ENCODE measurements at regions not wholly inside any gene's neighbourhood (a gene's known extent, or its start where the extent isn't known, plus 50 kb on each side); places are given as distances from the start of the nearest gene placed in this dataset.

- peak; percentile 56 for DNase-seq (ENCODE audit: low spot score)
Observed at GRCh38 chr11:92875473-92875872, 94.0 kb upstream of the MTNR1B start.

- no peak for DNase-seq (ENCODE audit: low spot score)
Observed at GRCh38 chr11:92879086-92879485, 90.4 kb upstream of the MTNR1B start.

- DNase-seq (ENCODE audit: low spot score), result peak; percentile 78
Observed at GRCh38 chr11:92880381-92880780, 89.1 kb upstream of the MTNR1B start.

- no peak for DNase-seq (ENCODE audit: low spot score)
Observed at GRCh38 chr11:92881940-92882450, 87.5 kb upstream of the MTNR1B start.

- no peak for DNase-seq (ENCODE audit: low spot score)
Observed at GRCh38 chr11:92882828-92883611, 86.4 kb upstream of the MTNR1B start.

GRCh38 chr11:92885600-92885999, 83.9 kb upstream of the MTNR1B start:
- DNase-seq (ENCODE audit: low spot score), result peak; percentile 11

GRCh38 chr11:92886243-92886905, 83.1 kb upstream of the MTNR1B start:
- peak; percentile 70 for DNase-seq (ENCODE audit: low spot score)

GRCh38 chr11:92888696-92889095, 80.8 kb upstream of the MTNR1B start:
- peak; percentile 81 for DNase-seq (ENCODE audit: low spot score)

- no peak for DNase-seq (ENCODE audit: low spot score)
Observed at GRCh38 chr11:92890846-92891245, 78.6 kb upstream of the MTNR1B start.

GRCh38 chr11:92892802-92893684, 76.4 kb upstream of the MTNR1B start:
- peak; percentile 25 for DNase-seq (ENCODE audit: low spot score)

GRCh38 chr11:92894197-92894596, 75.3 kb upstream of the MTNR1B start:
- peak; percentile 37 for DNase-seq (ENCODE audit: low spot score)

GRCh38 chr11:92897487-92897886, 72.0 kb upstream of the MTNR1B start:
- no peak for DNase-seq (ENCODE audit: low spot score)

GRCh38 chr11:92902417-92902816, 67.0 kb upstream of the MTNR1B start:
- DNase-seq (ENCODE audit: low spot score), result no peak

GRCh38 chr11:92907671-92908070, 61.8 kb upstream of the MTNR1B start:
- DNase-seq (ENCODE audit: low spot score), result no peak

GRCh38 chr11:92909214-92909613, 60.2 kb upstream of the MTNR1B start:
- no peak for DNase-seq (ENCODE audit: low spot score)

- peak; percentile 7 for DNase-seq (ENCODE audit: low spot score)
Observed at GRCh38 chr11:92911478-92911877, 58.0 kb upstream of the MTNR1B start.

- no peak for DNase-seq (ENCODE audit: low spot score)
Observed at GRCh38 chr11:92915551-92915950, 53.9 kb upstream of the MTNR1B start.

GRCh38 chr11:92916299-92916698, 53.2 kb upstream of the MTNR1B start:
- no peak for DNase-seq (ENCODE audit: low spot score)

- peak; percentile 23 for DNase-seq (ENCODE audit: low spot score)
Observed at GRCh38 chr11:92917927-92918326, 51.5 kb upstream of the MTNR1B start.

GRCh38 chr11:92919048-92919447, 50.4 kb upstream of the MTNR1B start:
- DNase-seq (ENCODE audit: low spot score), result no peak
